AG09319 (cell line): ENCODE measurements at regions not wholly inside any gene's neighbourhood (a gene's known extent, or its start where the extent isn't known, plus 50 kb on each side); places are given as distances from the start of the nearest gene placed in this dataset.

Experiments
- DNase-seq: peaks from one replicate; pipeline ENCODE4 v3.0.0-alpha.2; 2010; ENCODE audit warnings: low read depth; ENCODE audit errors: extremely low read depth
- CTCF ChIP-seq: IDR thresholded peaks from 2 replicates; pipeline ENCODE4 v1.5.1; 2011; ENCODE audit warnings: low read depth, mild to moderate bottlenecking, inconsistent platforms, low read length, moderate library complexity

DNA sequence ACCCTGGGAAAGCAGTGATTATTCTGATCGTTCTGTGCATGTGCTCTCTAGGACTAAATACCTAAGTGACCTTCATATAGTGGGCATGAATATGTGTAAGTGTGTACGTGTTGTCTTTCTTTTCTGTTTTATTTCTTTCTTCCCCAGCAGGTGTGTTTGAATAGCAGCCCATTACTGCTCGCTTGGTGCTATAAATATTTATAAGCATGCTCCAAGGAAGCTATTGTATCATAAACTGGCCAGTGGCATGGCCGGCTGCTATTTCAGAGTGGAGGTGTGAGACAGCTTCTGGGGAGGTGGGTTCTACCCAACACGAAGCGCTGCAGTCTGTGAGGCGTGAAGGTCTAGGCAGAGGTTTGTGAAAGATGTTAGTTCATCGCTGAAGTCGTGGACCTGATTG lies 641.8 kb downstream of the NTRK3 start:
- no peak for TF ChIP-seq CTCF
- DNase-seq, result no peak

DNA sequence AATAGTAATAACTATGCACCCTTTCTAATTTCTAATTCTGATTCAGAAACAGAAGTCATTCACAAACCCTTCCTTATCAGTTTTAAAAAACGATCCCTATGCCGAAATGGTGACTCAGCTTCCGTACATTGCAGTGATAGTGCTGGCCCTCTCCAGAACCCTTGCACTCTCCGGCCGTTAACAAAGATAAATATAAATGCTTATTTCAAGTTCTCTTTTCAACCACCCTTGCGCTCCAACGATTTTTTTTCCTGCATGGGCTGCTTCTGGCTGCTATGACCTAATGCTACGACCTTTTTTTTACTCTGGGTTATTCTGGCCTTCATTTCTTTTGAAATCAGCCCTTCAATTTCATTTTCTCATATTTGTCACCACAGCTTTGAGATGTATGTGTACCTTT lies 646.2 kb downstream of the NTRK3 start:
- no peak for TF ChIP-seq CTCF
- no peak for DNase-seq

- no peak for DNase-seq
These were observed 646.6 kb downstream of the NTRK3 start for GRCh38 chr15:87609894-87610293.

GRCh38 chr15:87609474-87609873 lies 647.1 kb downstream of the NTRK3 start:
- peak; percentile 14 for DNase-seq
- no peak for TF ChIP-seq CTCF

More at GRCh38 chr15:87609894-87610293, 646.6 kb downstream of the NTRK3 start:
- TF ChIP-seq CTCF, result no peak

GRCh38 chr15:87608238-87609028 lies 648.1 kb downstream of the NTRK3 start:
- DNase-seq, result no peak
- TF ChIP-seq CTCF, result no peak

DNA sequence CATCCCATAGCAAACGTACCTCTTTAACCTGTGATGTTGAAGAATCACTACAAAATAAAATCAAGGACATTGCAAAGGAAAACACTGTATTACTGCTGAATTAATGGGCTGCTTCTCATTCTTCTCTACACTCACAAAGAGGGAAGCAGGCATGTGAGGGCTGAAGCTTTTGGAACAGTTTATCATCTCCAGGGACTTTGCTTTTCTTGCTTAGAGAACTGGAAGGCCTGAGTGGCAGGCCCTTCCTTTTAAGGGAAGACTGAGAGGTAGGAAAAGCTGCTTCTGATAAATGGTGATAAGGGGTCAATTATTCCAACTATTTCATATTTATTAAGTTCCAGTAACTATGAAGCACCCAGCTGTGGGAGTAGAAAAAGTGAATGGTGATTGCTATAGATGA lies 649.6 kb downstream of the NTRK3 start:
- DNase-seq, result no peak
- TF ChIP-seq CTCF, result no peak

DNA sequence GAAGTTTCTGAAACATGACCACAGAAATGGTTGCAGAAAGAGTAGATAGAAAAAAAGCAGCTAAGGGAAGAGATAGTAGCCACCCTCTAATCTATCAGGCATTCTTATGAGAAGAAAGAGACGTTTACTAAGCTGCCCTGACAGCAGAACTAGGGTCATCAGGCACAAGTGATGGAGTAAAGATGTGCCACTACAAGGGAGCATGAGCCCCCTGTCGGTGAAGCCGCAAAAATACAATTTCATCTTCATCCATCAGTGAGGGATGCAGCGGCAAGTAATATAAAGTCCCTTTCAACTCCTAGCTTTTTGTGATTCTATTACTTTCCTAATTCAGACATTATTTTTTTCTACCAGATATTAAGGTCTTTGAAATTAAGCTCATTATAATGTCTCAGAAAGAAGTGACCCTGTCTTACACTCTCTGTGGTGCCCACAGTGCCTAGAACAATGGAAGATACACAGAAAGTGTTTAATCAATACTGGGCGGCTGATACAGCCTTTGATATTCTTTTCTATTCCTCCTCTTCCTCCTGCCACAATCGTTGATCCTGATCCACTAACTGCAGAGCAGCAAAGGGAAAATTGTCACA lies 651.6 kb downstream of the NTRK3 start:
- DNase-seq, result no peak
- TF ChIP-seq CTCF, result peak; percentile 25
